GM19025 (cell line): ENCODE measurements at regions not wholly inside any gene's neighbourhood (a gene's known extent, or its start where the extent isn't known, plus 50 kb on each side); places are given as distances from the start of the nearest gene placed in this dataset.
"Not testable (repeated sequence)": the region's sequence is repeated elsewhere in the genome, so short reads cannot be mapped to it uniquely, and the experiment has no call there.

Experiments
- ATAC-seq: cut with Tn5 transposase; IDR thresholded peaks from one replicate; pipeline ENCODE4 v1.9.1; 2021; ENCODE audit warnings: mild to moderate bottlenecking, low read depth, moderate library complexity; ENCODE audit not compliant: unreplicated experiment

- no peak for ATAC-seq
Measured at GRCh38 chr22:22067192-22067591, 84.6 kb upstream of the TOP3B start.

GRCh38 chr22:22064580-22064979 is 82.0 kb upstream of the TOP3B start:
- no peak for ATAC-seq

- no peak for ATAC-seq
Measured at GRCh38 chr22:22062306-22062793, 79.8 kb upstream of the TOP3B start.

GRCh38 chr22:22061085-22062077 is 78.8 kb upstream of the TOP3B start:
- no peak for ATAC-seq

GRCh38 chr22:22060200-22061084 is 77.9 kb upstream of the TOP3B start:
- no peak for ATAC-seq

- no peak for ATAC-seq
Measured at GRCh38 chr22:22059291-22060002, 76.9 kb upstream of the TOP3B start.

GRCh38 chr22:22058633-22059290 is 76.2 kb upstream of the TOP3B start:
- no peak for ATAC-seq

GRCh38 chr22:22057617-22058378 is 75.2 kb upstream of the TOP3B start:
- no peak for ATAC-seq

GRCh38 chr22:22056809-22057594 is 74.4 kb upstream of the TOP3B start:
- ATAC-seq: not testable (repeated sequence)

GRCh38 chr22:22052548-22053139 is 70.1 kb upstream of the TOP3B start:
- not testable (repeated sequence) for ATAC-seq

- ATAC-seq: not testable (repeated sequence)
Measured at GRCh38 chr22:22051032-22051431, 68.4 kb upstream of the TOP3B start.

- no peak for ATAC-seq
Measured at GRCh38 chr22:22050141-22050775, 67.7 kb upstream of the TOP3B start.

GRCh38 chr22:22049684-22050083 is 67.1 kb upstream of the TOP3B start:
- ATAC-seq: no peak

GRCh38 chr22:22048981-22049531 is 66.5 kb upstream of the TOP3B start:
- ATAC-seq: no peak

- no peak for ATAC-seq
Measured at GRCh38 chr22:22048318-22048942, 65.8 kb upstream of the TOP3B start.

GRCh38 chr22:22047776-22048175 is 65.2 kb upstream of the TOP3B start:
- ATAC-seq: no peak

GRCh38 chr22:22047266-22047665 is 64.7 kb upstream of the TOP3B start:
- ATAC-seq: no peak
